ENCODE measurements at regions not wholly inside any gene's neighbourhood (a gene's known extent, or its start where the extent isn't known, plus 50 kb on each side); places are given as distances from the start of the nearest gene placed in this dataset.

- Histone ChIP-seq H3K27ac (no peak overlapping the region), H3K36me3 (no peaks in the 10 kb centered on the region), H3K4me1 (ENCODE audit: control insufficient read depth in 1 of 2, insufficient read depth in 1 of 2, low read depth in 1 of 2, low read length in 1 of 2) (no peaks in the 10 kb centered on the region), H3K4me3 (ENCODE audit: low read depth in 1 of 2, low read length in 1 of 2) (no peak overlapping the region), H3K27me3 (peaks cover 45% of the 10 kb centered on the region), H3K9me3 (no peaks in the 10 kb centered on the region)
- TF ChIP-seq, protein P1, sequence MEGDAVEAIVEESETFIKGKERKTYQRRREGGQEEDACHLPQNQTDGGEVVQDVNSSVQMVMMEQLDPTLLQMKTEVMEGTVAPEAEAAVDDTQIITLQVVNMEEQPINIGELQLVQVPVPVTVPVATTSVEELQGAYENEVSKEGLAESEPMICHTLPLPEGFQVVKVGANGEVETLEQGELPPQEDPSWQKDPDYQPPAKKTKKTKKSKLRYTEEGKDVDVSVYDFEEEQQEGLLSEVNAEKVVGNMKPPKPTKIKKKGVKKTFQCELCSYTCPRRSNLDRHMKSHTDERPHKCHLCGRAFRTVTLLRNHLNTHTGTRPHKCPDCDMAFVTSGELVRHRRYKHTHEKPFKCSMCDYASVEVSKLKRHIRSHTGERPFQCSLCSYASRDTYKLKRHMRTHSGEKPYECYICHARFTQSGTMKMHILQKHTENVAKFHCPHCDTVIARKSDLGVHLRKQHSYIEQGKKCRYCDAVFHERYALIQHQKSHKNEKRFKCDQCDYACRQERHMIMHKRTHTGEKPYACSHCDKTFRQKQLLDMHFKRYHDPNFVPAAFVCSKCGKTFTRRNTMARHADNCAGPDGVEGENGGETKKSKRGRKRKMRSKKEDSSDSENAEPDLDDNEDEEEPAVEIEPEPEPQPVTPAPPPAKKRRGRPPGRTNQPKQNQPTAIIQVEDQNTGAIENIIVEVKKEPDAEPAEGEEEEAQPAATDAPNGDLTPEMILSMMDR (IDR thresholded peaks at IDR 0.05), result no peak
These were observed 135.7 kb upstream of the MGMT start for GRCh38 chr10:129331207-129331838.

DNA sequence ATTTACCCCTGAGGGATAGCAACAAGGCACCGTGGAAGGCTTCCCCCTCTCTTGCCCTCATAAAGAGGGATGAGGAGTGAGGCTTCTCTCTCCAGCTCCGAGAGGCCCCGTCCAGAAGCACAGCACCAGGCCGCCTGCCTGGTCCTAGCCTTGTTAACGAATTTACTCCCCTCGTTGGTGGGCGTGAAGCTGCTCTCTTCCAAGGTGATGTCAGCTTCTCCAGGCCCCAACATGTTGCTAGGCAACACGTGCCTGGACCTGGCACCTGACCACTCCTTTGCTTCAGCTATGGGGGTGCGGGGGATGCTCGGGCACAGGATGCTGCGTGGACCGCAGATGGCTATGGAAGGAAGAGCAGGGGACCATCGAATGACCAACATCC, 135.2 kb upstream of the MGMT start:
- peaks cover 45% of the 10 kb centered on the region for H3K27me3 ChIP-seq
- H3K27ac ChIP-seq, result no peak overlapping the region
- H3K36me3 ChIP-seq, result no peaks in the 10 kb centered on the region
- no peak overlapping the region for H3K4me3 ChIP-seq (ENCODE audit: low read depth in 1 of 2, low read length in 1 of 2)
- H3K4me1 ChIP-seq (ENCODE audit: control insufficient read depth in 1 of 2, insufficient read depth in 1 of 2, low read depth in 1 of 2, low read length in 1 of 2), result no peaks in the 10 kb centered on the region
- TF ChIP-seq, protein P1 (IDR thresholded peaks at IDR 0.05), result no peak
- no peaks in the 10 kb centered on the region for H3K9me3 ChIP-seq

- H3K4me1 ChIP-seq (ENCODE audit: control insufficient read depth in 1 of 2, insufficient read depth in 1 of 2, low read depth in 1 of 2, low read length in 1 of 2), result no peaks in the 10 kb centered on the region
- no peak overlapping the region for H3K4me3 ChIP-seq (ENCODE audit: low read depth in 1 of 2, low read length in 1 of 2)
- H3K9me3 ChIP-seq, result no peaks in the 10 kb centered on the region
- no peaks in the 10 kb centered on the region for H3K36me3 ChIP-seq
- peaks cover 45% of the 10 kb centered on the region for H3K27me3 ChIP-seq
- TF ChIP-seq, protein P1 (IDR thresholded peaks at IDR 0.05), result no peak
- H3K27ac ChIP-seq, result no peak overlapping the region
These were observed 134.6 kb upstream of the MGMT start for GRCh38 chr10:129332476-129332875.

- Histone ChIP-seq H3K4me3 (ENCODE audit: low read depth in 1 of 2, low read length in 1 of 2) (no peak overlapping the region), H3K36me3 (no peaks in the 10 kb centered on the region)
- TF ChIP-seq, protein P1 (IDR thresholded peaks at IDR 0.05), result no peak
These were observed 133.3 kb upstream of the MGMT start for GRCh38 chr10:129333706-129334105.

GRCh38 chr10:129334266-129334665, 132.8 kb upstream of the MGMT start:
- H3K36me3 ChIP-seq, result no peaks in the 10 kb centered on the region
- no peak overlapping the region for H3K4me3 ChIP-seq (ENCODE audit: low read depth in 1 of 2, low read length in 1 of 2)
- no peaks in the 10 kb centered on the region for H3K9me3 ChIP-seq
- peaks cover 45% of the 10 kb centered on the region for H3K27me3 ChIP-seq
- H3K4me1 ChIP-seq (ENCODE audit: control insufficient read depth in 1 of 2, insufficient read depth in 1 of 2, low read depth in 1 of 2, low read length in 1 of 2), result no peaks in the 10 kb centered on the region
- no peak overlapping the region for H3K27ac ChIP-seq
- TF ChIP-seq, protein P1 (IDR thresholded peaks at IDR 0.05), result no peak

More at GRCh38 chr10:129333706-129334105, 133.3 kb upstream of the MGMT start:
- Histone ChIP-seq H3K27me3 (peaks cover 45% of the 10 kb centered on the region), H3K4me1 (ENCODE audit: control insufficient read depth in 1 of 2, insufficient read depth in 1 of 2, low read depth in 1 of 2, low read length in 1 of 2) (no peaks in the 10 kb centered on the region), H3K9me3 (no peaks in the 10 kb centered on the region), H3K27ac (no peak overlapping the region)
